ENCODE measurements at regions not wholly inside any gene's neighbourhood (a gene's known extent, or its start where the extent isn't known, plus 50 kb on each side); places are given as distances from the start of the nearest gene placed in this dataset.
"Not testable (repeated sequence)": the region's sequence is repeated elsewhere in the genome, so short reads cannot be mapped to it uniquely, and the experiment has no call there.

- no peak for DNase-seq
Measured at GRCh38 chr3:164741869-164742268, 336.4 kb downstream of the SI start.

- DNase-seq, result peak; percentile 3
Measured at GRCh38 chr3:164737174-164737573, 341.1 kb downstream of the SI start.

- no peak for DNase-seq
Measured at GRCh38 chr3:164732166-164732565, 346.1 kb downstream of the SI start.

DNA sequence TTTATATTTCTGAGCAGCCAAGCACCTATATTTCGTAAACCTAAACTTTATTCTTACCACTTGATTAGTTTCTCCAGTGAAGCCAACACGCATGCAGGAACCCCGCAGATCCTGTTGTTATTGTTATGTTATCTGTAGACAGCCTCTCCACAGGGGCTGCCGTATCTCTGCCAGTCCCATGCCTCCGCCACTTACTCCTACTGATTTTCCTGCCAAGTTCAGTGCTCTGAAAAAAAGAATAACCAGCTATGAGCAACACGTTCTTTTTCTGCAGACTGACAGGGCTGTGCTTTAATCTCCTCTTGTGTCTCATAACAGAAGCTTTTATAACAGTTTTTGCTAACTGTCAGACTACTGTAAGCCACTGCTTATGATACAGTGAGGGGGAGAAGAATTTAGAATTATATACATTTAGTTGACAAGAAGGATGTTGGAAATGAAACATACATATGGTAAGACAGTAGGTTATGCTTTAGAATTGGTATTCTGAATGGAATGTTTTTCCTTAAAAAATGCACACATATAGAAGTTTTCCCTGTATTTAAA, 347.4 kb downstream of the SI start:
- DNase-seq, result no peak

GRCh38 chr3:164723396-164723795, 354.9 kb downstream of the SI start:
- peak; percentile 78 for DNase-seq

- DNase-seq, result not testable (repeated sequence)
Measured at GRCh38 chr3:164702808-164703207, 375.5 kb downstream of the SI start.

- DNase-seq, result no peak
Measured at GRCh38 chr3:164687902-164688301, 390.4 kb downstream of the SI start.

- DNase-seq, result no peak
Measured at GRCh38 chr3:164687211-164687610, 391.1 kb downstream of the SI start.

DNA sequence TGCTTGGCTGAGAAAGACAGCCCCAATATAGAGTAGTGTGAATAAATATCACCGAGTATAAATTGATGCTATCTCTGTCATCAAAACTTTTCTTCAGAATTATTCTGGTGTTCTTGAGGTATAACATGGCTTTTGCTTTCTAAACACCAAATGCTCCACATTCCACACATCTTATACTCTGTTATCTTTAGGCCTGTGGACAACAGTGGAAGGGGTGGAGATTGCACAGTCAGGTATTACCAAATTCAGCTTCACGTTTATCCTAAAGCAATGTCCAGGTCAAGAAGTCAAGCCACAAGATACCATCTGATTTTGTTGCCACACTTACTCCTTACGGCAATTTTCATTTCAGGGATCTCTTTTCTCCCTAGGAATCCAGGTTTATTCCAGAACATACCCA, 394.8 kb downstream of the SI start:
- DNase-seq, result no peak

GRCh38 chr3:164679245-164679644, 399.1 kb downstream of the SI start:
- no peak for DNase-seq

DNA sequence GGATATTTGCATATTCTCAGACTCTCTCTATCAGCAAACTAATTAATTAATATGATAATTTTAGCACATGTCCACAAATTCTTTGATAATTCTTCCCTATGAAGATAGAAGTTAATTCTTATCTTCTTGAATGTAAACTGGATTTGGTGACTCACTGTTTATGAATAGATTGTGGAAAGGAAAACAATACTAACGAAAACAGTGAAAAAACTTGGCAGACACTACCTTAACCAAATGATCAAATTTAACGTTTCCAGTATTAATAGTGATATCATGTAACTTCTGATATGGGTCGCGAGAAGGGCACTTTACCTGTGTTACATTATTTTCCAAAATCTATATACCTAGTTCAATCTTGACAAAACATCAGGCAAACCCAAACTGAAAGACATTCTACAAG, 401.0 kb downstream of the SI start:
- no peak for DNase-seq

- peak; percentile 28 for DNase-seq
Measured at GRCh38 chr3:164673738-164674137, 404.6 kb downstream of the SI start.

- no peak for DNase-seq
Measured at GRCh38 chr3:164658125-164658524, 420.2 kb downstream of the SI start.

DNA sequence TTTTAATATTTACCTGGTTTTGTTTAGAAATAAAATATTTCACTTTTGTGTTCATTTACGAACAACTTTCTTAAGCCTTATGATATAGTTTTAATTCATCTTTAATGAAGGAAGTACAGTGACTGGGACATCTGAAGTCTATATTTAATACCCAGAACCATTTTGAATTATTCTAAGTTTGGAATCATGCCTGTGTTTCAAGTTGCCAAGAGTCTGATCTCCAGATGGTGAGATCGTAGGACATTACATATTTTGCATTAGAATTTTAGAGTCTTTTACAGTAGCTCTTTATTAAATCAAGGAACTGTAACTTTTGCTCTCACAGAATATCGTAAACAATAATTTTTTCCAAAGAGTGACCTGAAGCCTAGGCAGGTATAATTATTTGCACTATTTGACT, 420.7 kb downstream of the SI start:
- no peak for DNase-seq

DNA sequence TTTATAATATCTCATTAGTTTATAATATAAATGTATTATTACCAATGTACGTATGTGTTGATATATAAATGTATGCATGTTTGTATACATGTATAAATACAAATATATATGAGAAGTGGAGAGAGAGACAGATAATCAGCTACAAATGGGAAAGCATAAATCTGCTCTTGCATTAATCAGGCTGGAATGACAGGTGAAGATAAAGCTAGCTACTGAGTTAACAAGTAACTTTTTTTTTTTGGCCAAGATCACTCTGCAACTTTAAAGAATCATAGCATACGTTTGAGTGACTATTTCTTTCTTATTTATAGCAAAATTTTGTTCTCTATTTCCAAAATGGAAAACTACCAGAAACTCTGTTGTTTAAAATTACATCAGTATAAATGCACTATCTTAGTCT, 422.8 kb downstream of the SI start:
- DNase-seq, result no peak

GRCh38 chr3:164641071-164641470, 437.2 kb downstream of the SI start:
- DNase-seq, result no peak

GRCh38 chr3:164640591-164640990, 437.7 kb downstream of the SI start:
- peak; percentile 2 for DNase-seq

- no peak for DNase-seq
Measured at GRCh38 chr3:164620956-164621355, 457.3 kb downstream of the SI start.

DNA sequence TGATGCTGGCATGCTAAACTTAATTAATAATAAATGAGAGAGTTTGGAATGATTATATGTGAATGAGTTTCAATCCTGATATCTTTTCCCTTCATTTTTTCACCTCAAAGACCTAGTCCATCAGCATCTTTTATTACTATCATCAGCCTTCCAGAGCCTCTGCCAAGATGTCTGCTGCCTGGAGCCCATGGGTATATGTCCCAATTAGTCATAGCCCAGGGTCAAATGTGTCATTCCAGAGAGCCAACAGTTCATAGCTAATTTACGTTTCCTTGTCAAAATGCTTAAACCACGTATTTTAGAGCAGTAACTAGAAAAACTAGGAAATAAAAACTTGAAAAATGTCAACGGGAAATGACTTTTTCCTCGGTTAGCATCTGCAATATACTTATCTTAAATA, 457.9 kb downstream of the SI start:
- no peak for DNase-seq

GRCh38 chr3:164612751-164613150, 465.5 kb downstream of the SI start:
- DNase-seq, result no peak

- no peak for DNase-seq
Measured at GRCh38 chr3:164608554-164609276, 469.6 kb downstream of the SI start.

DNA sequence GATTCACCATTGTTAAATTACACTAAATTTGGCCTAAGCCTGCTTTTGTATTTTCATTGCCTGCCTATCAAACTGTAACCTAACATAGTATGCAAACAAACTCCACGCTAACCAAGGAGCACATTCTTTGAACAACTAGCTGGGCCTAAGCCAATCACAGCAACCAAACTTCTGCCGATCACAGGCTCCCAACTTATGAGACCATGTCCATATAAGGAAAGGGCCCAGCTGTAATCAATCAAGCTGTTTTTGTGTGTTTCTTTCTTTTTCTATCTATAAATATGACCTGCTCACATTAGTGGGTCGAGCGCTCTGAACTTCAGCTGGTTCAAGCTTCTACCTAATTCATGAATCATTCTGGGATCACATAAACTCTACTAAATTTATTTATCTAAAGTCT, 473.6 kb downstream of the SI start:
- DNase-seq, result no peak

DNA sequence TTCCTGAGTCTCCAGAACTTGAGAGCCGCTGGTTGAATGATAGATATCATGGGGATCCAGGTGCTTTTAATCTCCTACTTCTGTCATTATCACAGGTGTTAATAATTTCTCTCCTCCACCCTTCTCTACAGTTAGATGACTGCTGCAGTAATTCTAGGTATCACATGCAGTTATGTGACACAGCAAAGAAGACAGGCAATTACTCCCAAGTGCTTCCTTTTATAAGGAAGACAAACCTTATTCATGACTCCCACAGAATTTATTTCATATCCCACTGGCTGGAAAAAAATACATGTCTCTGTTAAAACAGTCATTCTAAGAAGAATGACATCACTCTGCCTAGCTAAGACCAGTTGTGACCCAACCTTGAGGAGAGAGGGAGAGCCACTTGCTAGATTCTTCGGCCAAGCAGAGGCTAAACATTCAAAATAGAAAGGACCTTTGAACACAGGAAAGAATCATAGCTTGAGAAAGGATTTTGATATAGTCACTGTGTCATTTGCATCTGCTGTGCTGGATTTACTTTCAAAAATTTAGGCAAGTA, 500.6 kb downstream of the SI start:
- DNase-seq, result no peak

GRCh38 chr3:164572436-164572835, 505.9 kb downstream of the SI start:
- DNase-seq, result no peak

- DNase-seq, result peak; percentile 19
Measured at GRCh38 chr3:164550857-164551256, 527.4 kb downstream of the SI start.
